Hematopoietic multipotent progenitor cell treated with erythropoietin and hydrocortisone succinate and interleukin-3 and kit ligand, for 4 days (in vitro differentiated cells): ENCODE measurements at regions not wholly inside any gene's neighbourhood (a gene's known extent, or its start where the extent isn't known, plus 50 kb on each side); places are given as distances from the start of the nearest gene placed in this dataset.
A peak's percentile ranks its signal among the peaks of the same experiment; 100 is the strongest.
"Not testable (repeated sequence)": the region's sequence is repeated elsewhere in the genome, so short reads cannot be mapped to it uniquely, and the experiment has no call there.

Source experiments
- DNase-seq: peaks from one replicate; pipeline ENCODE4 v3.0.0-alpha.2; 2015

- DNase-seq: peak; percentile 11
These were observed 242.8 kb upstream of the RBMS1 start for GRCh38 chr2:160736148-160737028.

GRCh38 chr2:160737247-160737646 lies 243.6 kb upstream of the RBMS1 start:
- DNase-seq: no peak

GRCh38 chr2:160741271-160741670 lies 247.7 kb upstream of the RBMS1 start:
- no peak for DNase-seq

- no peak for DNase-seq
These were observed 248.2 kb upstream of the RBMS1 start for GRCh38 chr2:160741815-160742214.

GRCh38 chr2:160742667-160743066 lies 249.1 kb upstream of the RBMS1 start:
- DNase-seq: no peak

GRCh38 chr2:160747501-160748170 lies 254.0 kb upstream of the RBMS1 start:
- DNase-seq: no peak

GRCh38 chr2:160751021-160751420 lies 257.4 kb upstream of the RBMS1 start:
- no peak for DNase-seq

- peak; percentile 10 for DNase-seq
These were observed 259.1 kb upstream of the RBMS1 start for GRCh38 chr2:160752475-160753330.

GRCh38 chr2:160753331-160753654 lies 259.7 kb upstream of the RBMS1 start:
- DNase-seq: no peak

GRCh38 chr2:160753960-160754359 lies 260.4 kb upstream of the RBMS1 start:
- DNase-seq: no peak

GRCh38 chr2:160756481-160756880 lies 262.9 kb upstream of the RBMS1 start:
- DNase-seq: no peak

- DNase-seq: not testable (repeated sequence)
These were observed 269.0 kb upstream of the RBMS1 start for GRCh38 chr2:160762493-160763128.

- no peak for DNase-seq
These were observed 289.9 kb upstream of the RBMS1 start for GRCh38 chr2:160783474-160783873.

- peak; percentile 3 for DNase-seq
These were observed 290.4 kb upstream of the RBMS1 start for GRCh38 chr2:160784034-160784433.

GRCh38 chr2:160790738-160791137 lies 297.1 kb upstream of the RBMS1 start:
- no peak for DNase-seq

- DNase-seq: no peak
These were observed 298.3 kb upstream of the RBMS1 start for GRCh38 chr2:160791884-160792283.

GRCh38 chr2:160792837-160793236 lies 299.2 kb upstream of the RBMS1 start:
- DNase-seq: no peak

- peak; percentile 49 for DNase-seq
These were observed 301.3 kb upstream of the RBMS1 start for GRCh38 chr2:160794926-160795325.

- no peak for DNase-seq
These were observed 310.3 kb upstream of the RBMS1 start for GRCh38 chr2:160803881-160804280.

GRCh38 chr2:160810406-160810805 lies 316.8 kb upstream of the RBMS1 start:
- DNase-seq: no peak

- no peak for DNase-seq
These were observed 319.4 kb upstream of the RBMS1 start for GRCh38 chr2:160812830-160813505.

- no peak for DNase-seq
These were observed 319.9 kb upstream of the RBMS1 start for GRCh38 chr2:160813506-160813858.
